Neural progenitor cell (in vitro differentiated cells): ENCODE measurements at regions not wholly inside any gene's neighbourhood (a gene's known extent, or its start where the extent isn't known, plus 50 kb on each side); places are given as distances from the start of the nearest gene placed in this dataset.

ENCODE experiments used
- DNase-seq: peaks from one replicate; pipeline ENCODE4 v3.0.0-alpha.2; 2016; ENCODE audit warnings: low spot score
- H2AFZ ChIP-seq: fragments of 200-600 bp; sonication (generic); replicated peaks from 2 replicates; pipeline ENCODE4 v1.6.1; 2016; ENCODE audit warnings: antibody characterized with exemption
- H3F3A ChIP-seq: fragments of 200-600 bp; sonication (generic); 2 replicates; pipeline ENCODE4 v1.6.1; 2016; ENCODE audit warnings: antibody characterized with exemption, low read depth
- H3K27ac ChIP-seq: fragments of 200-600 bp; sonication (generic); 2 replicates; pipeline ENCODE4 v1.5.1; 2016; ENCODE audit warnings: mild to moderate bottlenecking
- H3K27me3 ChIP-seq: fragments of 200-600 bp; sonication (generic); 2 replicates; pipeline ENCODE4 v1.6.1; 2016; ENCODE audit warnings: mild to moderate bottlenecking, moderate library complexity
- H3K36me3 ChIP-seq: fragments of 200-600 bp; sonication (generic); 2 replicates; pipeline ENCODE4 v1.5.1; 2016
- H3K4me1 ChIP-seq: fragments of 200-600 bp; sonication (generic); 2 replicates; pipeline ENCODE4 v1.6.1; 2016; ENCODE audit warnings: mixed run types
- H3K4me2 ChIP-seq: fragments of 200-600 bp; sonication (generic); 2 replicates; pipeline ENCODE4 v1.6.1; 2016
- H3K4me3 ChIP-seq: fragments of 200-600 bp; sonication (generic); 2 replicates; pipeline ENCODE4 v1.5.1; 2016
- H3K79me2 ChIP-seq: fragments of 200-600 bp; sonication (generic); 2 replicates; pipeline ENCODE4 v1.6.1; 2016; ENCODE audit warnings: low read depth
- H3K9ac ChIP-seq: fragments of 200-600 bp; sonication (generic); 2 replicates; pipeline ENCODE4 v1.6.1; 2016
- H3K9me3 ChIP-seq: fragments of 200-600 bp; sonication (generic); 2 replicates; pipeline ENCODE4 v1.5.1; 2016; ENCODE audit warnings: low read depth
- H4K20me1 ChIP-seq: fragments of 200-600 bp; sonication (generic); 2 replicates; pipeline ENCODE4 v1.6.1; 2016; ENCODE audit warnings: low read depth
- H3K27ac Mint-ChIP-seq: 3 replicates; pipeline ENCODE4 v1.8.0; 2021; ENCODE audit warnings: mixed read lengths
- H3K27me3 Mint-ChIP-seq: 2 replicates; pipeline ENCODE4 v1.8.0; 2022; ENCODE audit warnings: low read depth, mild to moderate bottlenecking, inconsistent platforms, moderate library complexity, mixed read lengths; ENCODE audit not compliant: insufficient read depth
- H3K36me3 Mint-ChIP-seq: 3 replicates; pipeline ENCODE4 v1.8.0; 2021; ENCODE audit warnings: mixed read lengths
- H3K4me1 Mint-ChIP-seq: 3 replicates; pipeline ENCODE4 v1.8.0; 2021; ENCODE audit warnings: mixed read lengths
- H3K4me3 Mint-ChIP-seq: 3 replicates; pipeline ENCODE4 v1.8.0; 2021; ENCODE audit warnings: mild to moderate bottlenecking, moderate library complexity, mixed read lengths
- H3K9me3 Mint-ChIP-seq: 3 replicates; pipeline ENCODE4 v1.8.0; 2020; ENCODE audit warnings: mixed read lengths
- CTCF ChIP-seq: fragments of 200-600 bp; sonication (generic); IDR thresholded peaks from 2 replicates; pipeline ENCODE4 v1.5.1; 2017; ENCODE audit warnings: antibody characterized with exemption, mild to moderate bottlenecking
- EZH2 ChIP-seq: fragments of 200-600 bp; sonication (generic); IDR thresholded peaks from 2 replicates; pipeline ENCODE4 v1.6.1; 2017; ENCODE audit warnings: antibody characterized with exemption, mild to moderate bottlenecking, moderate library complexity
- EZH2phosphoT487 ChIP-seq: fragments of 200-600 bp; sonication (generic); IDR thresholded peaks from 2 replicates; pipeline ENCODE4 v1.6.1; 2017; ENCODE audit warnings: antibody characterized with exemption

- no peak overlapping the region for H3K27ac Mint-ChIP-seq
- Histone ChIP-seq H3K9ac (no peak overlapping the region), H3K27me3 (no peaks in the 10 kb centered on the region), H2AFZ (no peak overlapping the region), H3K4me2 (no peak overlapping the region), H3K36me3 (no peaks in the 10 kb centered on the region), H3K9me3 (no peaks in the 10 kb centered on the region), H3K27ac (no peak overlapping the region), H3K4me1 (no peaks in the 10 kb centered on the region), H3K4me3 (no peak overlapping the region), H3F3A (no peaks in the 10 kb centered on the region), H4K20me1 (no peaks in the 10 kb centered on the region), H3K79me2 (no peaks in the 10 kb centered on the region)
- H3K36me3 Mint-ChIP-seq: no peaks in the 10 kb centered on the region
- no peaks in the 10 kb centered on the region for H3K9me3 Mint-ChIP-seq
- H3K4me1 Mint-ChIP-seq: no peaks in the 10 kb centered on the region
- H3K27me3 Mint-ChIP-seq: no peaks in the 10 kb centered on the region
- no peak overlapping the region for H3K4me3 Mint-ChIP-seq
- DNase-seq: peak; percentile 48
- TF ChIP-seq EZH2phosphoT487 (no peak), CTCF (peak; percentile 48)
These were observed 507.9 kb downstream of the UQCRFS1 start for GRCh38 chr19:28705008-28705407.

- no peak for DNase-seq
- Mint-ChIP-seq H3K9me3 (no peaks in the 10 kb centered on the region), H3K4me1 (no peaks in the 10 kb centered on the region), H3K27ac (no peak overlapping the region), H3K27me3 (no peaks in the 10 kb centered on the region), H3K36me3 (no peaks in the 10 kb centered on the region), H3K4me3 (no peak overlapping the region)
- no peak overlapping the region for H3K4me2 ChIP-seq
- TF ChIP-seq EZH2: no peak
- TF ChIP-seq CTCF: no peak
- no peak for TF ChIP-seq EZH2phosphoT487
- H3K36me3 ChIP-seq: no peaks in the 10 kb centered on the region
- H2AFZ ChIP-seq: no peak overlapping the region
- no peaks in the 10 kb centered on the region for H3K79me2 ChIP-seq
- H3K27me3 ChIP-seq: no peaks in the 10 kb centered on the region
- H3K4me1 ChIP-seq: no peaks in the 10 kb centered on the region
- no peak overlapping the region for H3K27ac ChIP-seq
- no peaks in the 10 kb centered on the region for H4K20me1 ChIP-seq
- H3F3A ChIP-seq: no peaks in the 10 kb centered on the region
- no peak overlapping the region for H3K4me3 ChIP-seq
- no peaks in the 10 kb centered on the region for H3K9me3 ChIP-seq
- no peak overlapping the region for H3K9ac ChIP-seq
These were observed 509.5 kb downstream of the UQCRFS1 start for GRCh38 chr19:28703400-28703956.

- no peak overlapping the region for H3K9ac ChIP-seq
- H3K36me3 ChIP-seq: no peaks in the 10 kb centered on the region
- no peaks in the 10 kb centered on the region for H3K27me3 ChIP-seq
- H3K4me3 ChIP-seq: no peak overlapping the region
- Mint-ChIP-seq H3K4me1 (no peaks in the 10 kb centered on the region), H3K27me3 (no peaks in the 10 kb centered on the region), H3K9me3 (peaks cover 2% of the 10 kb centered on the region), H3K27ac (no peak overlapping the region), H3K36me3 (no peaks in the 10 kb centered on the region), H3K4me3 (no peak overlapping the region)
- no peaks in the 10 kb centered on the region for H3K9me3 ChIP-seq
- no peak overlapping the region for H2AFZ ChIP-seq
- TF ChIP-seq EZH2phosphoT487 (no peak), EZH2 (no peak), CTCF (no peak)
- no peaks in the 10 kb centered on the region for H3F3A ChIP-seq
- no peaks in the 10 kb centered on the region for H3K4me1 ChIP-seq
- H4K20me1 ChIP-seq: no peaks in the 10 kb centered on the region
- DNase-seq: no peak
- no peak overlapping the region for H3K4me2 ChIP-seq
- H3K79me2 ChIP-seq: no peaks in the 10 kb centered on the region
- H3K27ac ChIP-seq: no peak overlapping the region
These were observed 511.5 kb downstream of the UQCRFS1 start for GRCh38 chr19:28701491-28701890.
